Astrocyte of the spinal cord (primary cell): ENCODE measurements at regions not wholly inside any gene's neighbourhood (a gene's known extent, or its start where the extent isn't known, plus 50 kb on each side); places are given as distances from the start of the nearest gene placed in this dataset.

ENCODE experiments used
- DNase-seq: peaks from one replicate; pipeline ENCODE4 v3.0.0; 2011; ENCODE audit warnings: low read depth, low spot score
- H3K4me3 ChIP-seq: 2 replicates; pipeline ENCODE4 v1.5.1; 2011; ENCODE audit warnings: low read depth, mild to moderate bottlenecking, low read length, moderate library complexity
- in situ Hi-C: cut with HindIII; loops from 2 replicates; pipeline ENCODE4 v1.10.0; 2017; ENCODE audit warnings: low sequenced_read_pairs
- TF ChIP-seq, protein P1 (sequence below): IDR thresholded peaks from 2 replicates; pipeline ENCODE4 v1.5.1; 2012; ENCODE audit warnings: low read depth, mild to moderate bottlenecking, low read length, inconsistent platforms

DNA sequence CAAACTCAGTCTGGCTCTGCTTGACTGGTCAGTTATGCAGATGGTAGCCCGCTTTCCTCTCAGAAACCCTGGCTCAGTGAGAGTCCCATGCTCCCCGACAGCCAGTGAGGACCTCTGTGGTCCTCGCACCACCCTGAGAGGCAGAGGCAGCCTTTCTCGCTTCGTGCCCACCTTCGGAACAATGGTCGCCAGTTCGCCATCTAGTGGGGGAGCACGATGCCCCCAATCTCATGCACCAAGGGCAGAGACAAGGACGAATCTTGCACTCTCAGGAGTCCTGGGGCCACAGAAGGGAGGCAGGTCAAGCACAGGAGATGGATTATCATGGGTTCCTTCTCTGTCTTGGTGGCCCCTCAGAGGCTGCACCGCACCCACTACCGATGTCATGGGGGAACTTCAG is 75.2 kb downstream of the RHCG start:
- TF ChIP-seq, protein P1, sequence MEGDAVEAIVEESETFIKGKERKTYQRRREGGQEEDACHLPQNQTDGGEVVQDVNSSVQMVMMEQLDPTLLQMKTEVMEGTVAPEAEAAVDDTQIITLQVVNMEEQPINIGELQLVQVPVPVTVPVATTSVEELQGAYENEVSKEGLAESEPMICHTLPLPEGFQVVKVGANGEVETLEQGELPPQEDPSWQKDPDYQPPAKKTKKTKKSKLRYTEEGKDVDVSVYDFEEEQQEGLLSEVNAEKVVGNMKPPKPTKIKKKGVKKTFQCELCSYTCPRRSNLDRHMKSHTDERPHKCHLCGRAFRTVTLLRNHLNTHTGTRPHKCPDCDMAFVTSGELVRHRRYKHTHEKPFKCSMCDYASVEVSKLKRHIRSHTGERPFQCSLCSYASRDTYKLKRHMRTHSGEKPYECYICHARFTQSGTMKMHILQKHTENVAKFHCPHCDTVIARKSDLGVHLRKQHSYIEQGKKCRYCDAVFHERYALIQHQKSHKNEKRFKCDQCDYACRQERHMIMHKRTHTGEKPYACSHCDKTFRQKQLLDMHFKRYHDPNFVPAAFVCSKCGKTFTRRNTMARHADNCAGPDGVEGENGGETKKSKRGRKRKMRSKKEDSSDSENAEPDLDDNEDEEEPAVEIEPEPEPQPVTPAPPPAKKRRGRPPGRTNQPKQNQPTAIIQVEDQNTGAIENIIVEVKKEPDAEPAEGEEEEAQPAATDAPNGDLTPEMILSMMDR = peak; percentile 1
- DNase-seq = no peak
- in situ Hi-C loops = no loop called here
- H3K4me3 ChIP-seq = no peak overlapping the region

DNA sequence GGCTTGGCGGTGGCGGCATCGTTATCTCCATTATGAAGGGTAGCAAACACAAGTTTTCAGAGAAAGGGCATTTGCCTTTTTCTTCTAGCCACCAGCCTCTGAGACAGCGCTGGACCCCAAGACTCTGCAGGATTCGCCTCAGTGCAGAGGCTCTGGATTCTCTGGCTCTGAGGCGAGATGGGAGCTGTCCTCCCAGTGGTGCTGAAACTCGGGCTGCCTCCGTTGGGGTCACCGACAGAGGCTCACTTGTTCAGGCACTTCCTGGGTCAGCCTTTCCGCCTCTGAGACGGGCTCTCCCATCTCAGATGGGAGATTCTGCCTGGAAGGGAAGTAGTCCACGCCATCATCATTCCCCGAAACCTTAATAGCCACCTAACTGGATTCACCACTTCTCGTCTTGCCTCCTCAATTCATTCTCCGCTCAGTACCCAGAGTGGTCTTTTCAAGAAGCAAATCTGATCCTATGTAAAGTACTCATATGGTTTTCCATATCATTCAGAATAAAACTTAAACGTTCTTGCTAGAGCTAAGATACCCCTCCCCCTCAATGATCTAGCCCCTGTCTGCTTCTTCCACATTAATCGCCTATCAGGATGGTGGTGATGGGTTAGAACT is 76.9 kb downstream of the RHCG start:
- no peak for DNase-seq
- TF ChIP-seq, protein P1 = no peak
- no peak overlapping the region for H3K4me3 ChIP-seq
- in situ Hi-C loops = no loop called here

DNA sequence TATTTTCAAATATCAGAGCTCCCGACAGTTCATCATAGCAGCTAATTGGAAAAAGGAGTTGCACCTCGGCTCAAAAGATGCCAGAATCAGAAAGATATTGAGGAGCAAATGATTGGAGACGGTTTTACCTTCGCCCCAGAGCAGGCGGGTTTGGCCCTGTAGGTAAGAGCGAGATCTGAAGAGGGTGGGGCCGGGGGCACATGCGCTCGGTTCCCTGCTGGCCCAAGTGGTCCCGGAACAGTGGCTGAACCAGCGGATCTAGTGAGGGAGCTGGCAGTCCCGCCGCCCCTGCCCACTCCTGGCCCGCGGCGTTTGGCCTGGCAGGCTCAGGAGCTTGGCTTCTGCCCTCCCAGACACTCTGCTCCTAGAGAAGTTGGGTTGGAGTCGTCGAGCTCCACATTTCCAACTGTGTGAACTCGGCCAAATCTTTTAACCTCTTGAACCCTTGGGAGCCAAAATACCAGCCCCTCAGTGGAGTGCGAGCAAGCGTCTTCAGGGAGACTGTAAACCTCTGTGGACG is 79.1 kb downstream of the RHCG start:
- H3K4me3 ChIP-seq = no peak overlapping the region
- no peak for DNase-seq
- in situ Hi-C loops = no loop called here
- TF ChIP-seq, protein P1 = no peak

DNA sequence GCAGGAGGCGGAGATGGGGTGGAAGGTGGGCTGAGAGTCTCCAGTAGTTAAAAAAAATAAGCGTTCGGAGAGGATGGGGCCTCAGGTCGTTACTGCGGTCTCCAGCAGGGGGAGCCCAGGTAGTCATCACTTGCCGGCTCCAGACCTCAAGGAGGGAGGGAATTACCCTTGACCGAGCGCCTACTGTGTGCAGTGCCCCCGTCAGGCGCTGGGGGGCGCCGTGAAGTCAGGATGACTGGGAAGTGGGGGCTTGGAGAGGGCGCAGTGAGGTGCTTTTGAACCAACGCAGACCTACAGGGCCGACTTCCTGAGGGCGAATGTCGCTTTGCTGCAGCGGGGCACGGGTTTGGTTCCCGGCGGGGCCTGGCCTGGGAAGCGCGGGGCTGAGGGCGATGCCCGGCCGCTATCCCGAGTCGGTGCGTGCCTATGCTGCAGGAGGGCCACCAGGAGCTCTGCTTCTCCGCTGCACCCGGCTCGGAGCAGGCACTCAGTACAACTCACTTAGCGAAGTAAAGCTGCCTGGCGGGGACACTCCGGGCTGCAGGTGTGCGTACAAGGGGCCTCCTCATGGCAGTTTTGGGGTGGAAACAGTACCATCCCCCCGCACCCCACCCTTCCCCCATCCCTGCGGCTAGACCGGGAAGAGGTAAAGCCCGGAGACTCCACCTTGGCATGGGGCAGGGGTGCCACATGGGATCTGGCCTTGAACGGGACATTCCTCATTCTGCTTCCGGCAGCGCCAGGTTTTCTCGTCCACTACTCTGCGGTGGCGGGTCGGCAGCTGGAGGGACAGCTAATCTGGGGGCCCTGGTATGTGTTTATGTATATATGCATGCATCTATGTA is 79.8 kb downstream of the RHCG start:
- in situ Hi-C loops = no loop called here
- TF ChIP-seq, protein P1 = peak; percentile 77
- H3K4me3 ChIP-seq = no peak overlapping the region
- peak; percentile 40 for DNase-seq

DNA sequence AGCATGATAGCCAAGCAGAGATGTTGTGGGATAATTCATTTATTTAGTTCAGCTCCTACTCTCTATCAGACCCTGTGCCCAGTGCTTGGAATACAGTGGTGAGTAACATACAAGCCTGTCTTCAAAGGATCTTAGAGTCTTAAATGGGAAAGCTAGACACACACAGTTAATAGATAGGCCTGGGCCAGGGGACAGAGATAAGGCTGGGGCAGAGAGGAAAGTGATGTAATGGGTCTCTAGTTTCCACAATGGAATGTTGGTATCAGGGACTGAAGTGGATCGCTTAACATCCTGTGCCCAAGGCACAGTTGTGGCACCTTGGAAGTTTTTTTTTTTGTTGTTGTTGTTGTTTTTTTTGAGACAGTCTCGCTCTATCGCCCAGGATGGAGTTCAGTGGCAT is 79.9 kb upstream of the POLG start:
- H3K4me3 ChIP-seq = no peak overlapping the region
- DNase-seq = no peak
- in situ Hi-C loops = no loop called here
- TF ChIP-seq, protein P1 = no peak

DNA sequence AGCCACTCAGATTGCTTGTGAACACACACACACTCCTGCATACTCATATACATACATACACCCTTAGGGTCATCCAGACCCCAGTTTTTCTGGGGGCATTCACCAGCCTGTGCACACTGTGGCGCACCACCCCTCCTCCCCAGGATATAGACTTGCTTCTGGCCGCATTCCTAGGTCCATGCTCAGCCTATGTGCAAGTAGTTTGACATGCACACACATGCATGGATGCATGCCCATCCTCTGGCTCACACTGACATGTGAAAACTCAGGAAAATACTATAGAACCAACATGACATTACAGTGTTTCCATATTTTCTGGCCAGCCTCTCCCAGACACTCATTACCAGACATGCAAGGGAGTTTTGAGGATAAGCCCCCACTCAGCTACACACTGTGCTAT is 79.3 kb upstream of the POLG start:
- TF ChIP-seq, protein P1 = no peak
- in situ Hi-C loops = no loop called here
- no peak for DNase-seq
- H3K4me3 ChIP-seq = no peak overlapping the region
